B cell (primary cell): ENCODE measurements at regions not wholly inside any gene's neighbourhood (a gene's known extent, or its start where the extent isn't known, plus 50 kb on each side); places are given as distances from the start of the nearest gene placed in this dataset.

Experiments used
- ATAC-seq: fragments of 200-7000 bp; cut with Tn5 transposase; one replicate; pipeline ENCODE4 v1.10.0; 2021; ENCODE audit warnings: low read depth, mild to moderate bottlenecking, moderate number of reproducible peaks, moderate library complexity
- CTCF ChIA-PET: fragments of 350-600 bp; sonication (Branson Sonifier 250); formaldehyde crosslinking; loops from one replicate; lab custom pipeline; 2021; ENCODE audit warnings: antibody characterized with exemption, inconsistent platforms; lab: Charles Lee
- POLR2A ChIA-PET: fragments of 350-600 bp; sonication (Branson Sonifier 250); formaldehyde crosslinking; loops from one replicate; lab custom pipeline; 2021; ENCODE audit warnings: antibody characterized with exemption; lab: Charles Lee
- DNase-seq: peaks from one replicate; pipeline ENCODE4 v3.0.0; 2013
- H2AFZ ChIP-seq: 2 replicates; pipeline ENCODE4 v1.6.1; 2012; ENCODE audit warnings: mild to moderate bottlenecking, low read depth, low read length; ENCODE audit not compliant: insufficient read depth, poor library complexity, severe bottlenecking
- H3K27ac ChIP-seq, 2 donors: 1 replicate in 1 of 2; 2 replicates in 1 of 2; pipeline ENCODE4 v1.5.1; 2012 to 2013; ENCODE audit warnings: low read length in 2 of 2, mild to moderate bottlenecking in 2 of 2, moderate library complexity in 1 of 2
- H3K27me3 ChIP-seq, 4 experiments: fragments of 200-600 bp in 1 of 4; sonication (generic) in 1 of 4; replicated peaks in 1 of 4; 1 replicate in 2 of 4; 2 replicates in 2 of 4; pipeline versions ENCODE4 v1.6.1 to v1.7.0; 2013 to 2016; ENCODE audit warnings: low read length in 3 of 4, mild to moderate bottlenecking in 2 of 4, mixed read lengths in 1 of 4, moderate library complexity in 1 of 4; ENCODE audit not compliant: insufficient read depth in 4 of 4, control insufficient read depth in 3 of 4; ENCODE audit errors: control extremely low read depth in 1 of 4
- H3K36me3 ChIP-seq, 2 experiments: replicated peaks in 1 of 2; 1 replicate in 1 of 2; 2 replicates in 1 of 2; pipeline versions ENCODE4 v1.6.1 to v1.7.1; 2013; ENCODE audit warnings: low read length in 1 of 2; ENCODE audit not compliant: insufficient read depth in 2 of 2, control insufficient read depth in 1 of 2; ENCODE audit errors: control extremely low read depth in 1 of 2, extremely low read depth in 1 of 2
- H3K4me1 ChIP-seq, 2 donors: fragments of 200-600 bp in 1 of 2; sonication (generic) in 1 of 2; 1 replicate in 1 of 2; 2 replicates in 1 of 2; pipeline versions ENCODE4 v1.5.1 to v1.6.1; 2013 to 2017; ENCODE audit warnings: low read length in 2 of 2; ENCODE audit not compliant: control insufficient read depth in 2 of 2, insufficient read depth in 2 of 2
- H3K4me2 ChIP-seq: replicated peaks from 2 replicates; pipeline ENCODE3; 2012; ENCODE audit warnings: mild to moderate bottlenecking, low read depth, low read length; ENCODE audit not compliant: poor library complexity, severe bottlenecking
- H3K4me3 ChIP-seq, 5 experiments: fragments of 200-600 bp in 1 of 5; sonication (generic) in 1 of 5; 1 replicate in 3 of 5; 2 replicates in 2 of 5; pipeline versions ENCODE4 v1.5.1 to v1.7.0; 2011 to 2016; ENCODE audit warnings: low read length in 4 of 5, mild to moderate bottlenecking in 4 of 5, low read depth in 2 of 5, control low read depth in 1 of 5, moderate library complexity in 1 of 5; ENCODE audit not compliant: insufficient read depth in 1 of 5; ENCODE audit errors: control extremely low read depth in 1 of 5, extremely low read depth in 1 of 5
- H3K79me2 ChIP-seq: fragments of 200-600 bp; sonication (generic); one replicate; pipeline ENCODE4 v1.6.0; 2016; ENCODE audit warnings: low read length; ENCODE audit not compliant: control insufficient read depth, insufficient read depth
- H3K9ac ChIP-seq: fragments of 200-600 bp; sonication (generic); 2 replicates; pipeline ENCODE4 v1.6.1; 2017; ENCODE audit warnings: mild to moderate bottlenecking, low read length, moderate library complexity
- H3K9me3 ChIP-seq, 3 donors: one replicate each; pipeline versions ENCODE4 v1.6.1 to v1.7.1; 2013; ENCODE audit warnings: low read length in 2 of 3; ENCODE audit not compliant: control insufficient read depth in 2 of 3, insufficient read depth in 1 of 3; ENCODE audit errors: control extremely low read depth in 1 of 3
- H4K20me1 ChIP-seq: 2 replicates; pipeline ENCODE4 v1.6.0; 2012; ENCODE audit warnings: mild to moderate bottlenecking, low read length; ENCODE audit not compliant: insufficient read depth, control insufficient read depth, poor library complexity, severe bottlenecking
- H3K27ac Mint-ChIP-seq: one replicate; pipeline ENCODE4 v1.8.0; 2021; ENCODE audit warnings: mixed read lengths
- H3K27me3 Mint-ChIP-seq: one replicate; pipeline ENCODE4 v1.8.0; 2021; ENCODE audit warnings: mixed read lengths
- H3K4me1 Mint-ChIP-seq: one replicate; pipeline ENCODE4 v1.8.0; 2021; ENCODE audit warnings: mixed read lengths
- H3K4me3 Mint-ChIP-seq: one replicate; pipeline ENCODE4 v1.8.0; 2021; ENCODE audit warnings: mixed read lengths
- H3K9me3 Mint-ChIP-seq: one replicate; pipeline ENCODE4 v1.8.0; 2022; ENCODE audit warnings: mixed read lengths; ENCODE audit not compliant: insufficient read depth
- EZH2 ChIP-seq: IDR thresholded peaks from 2 replicates; pipeline ENCODE4 v1.6.1; 2012; ENCODE audit warnings: borderline replicate concordance, low read depth, mild to moderate bottlenecking, moderate library complexity, low read length; ENCODE audit not compliant: insufficient read depth, poor library complexity, severe bottlenecking
- WGBS: methylation state at CpG from one replicate; pipeline ENCODE4 v1.1.5; 2013; ENCODE audit warnings: missing lambda C conversion rate; ENCODE audit not compliant: insufficient coverage; 5-methylcytosine and 5-hydroxymethylcytosine counted together
- intact Hi-C: fragments of 100-400 bp; cut with micrococcal nuclease; formaldehyde crosslinking; loops from one replicate; pipeline ENCODE4 v1.10.0; 2022
- TF ChIP-seq, protein P1 (sequence below): fragments of 200-600 bp; IDR thresholded peaks from one replicate; pipeline ENCODE4 v1.8.0; 2022; ENCODE audit warnings: antibody characterized with exemption, mild to moderate bottlenecking

DNA sequence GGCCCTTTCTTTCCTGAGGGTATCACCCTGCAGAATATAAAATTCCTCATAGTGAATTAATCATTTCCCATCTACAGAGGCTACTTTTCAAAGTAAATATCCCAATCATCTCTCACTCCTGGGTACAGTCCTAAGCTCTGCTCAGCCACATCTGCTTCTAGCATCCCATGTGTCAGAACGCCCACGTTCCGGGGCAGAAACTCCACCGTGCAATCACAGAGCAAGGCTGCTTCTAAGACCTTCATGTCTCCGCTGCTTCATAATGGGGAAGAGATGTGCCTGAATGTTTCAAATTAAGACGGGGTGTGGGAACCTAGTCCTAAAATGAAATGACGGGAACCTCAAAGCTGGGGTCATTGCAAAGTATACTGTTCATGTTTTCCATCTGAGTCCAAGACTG is 208.8 kb upstream of the GMDS start:
- ChIA-PET CTCF (no interaction called here), POLR2A (no interaction called here)
- Mint-ChIP-seq H3K27me3 (peaks cover 16% of the 10 kb centered on the region), H3K4me1 (no peaks in the 10 kb centered on the region), H3K9me3 (no peaks in the 10 kb centered on the region), H3K4me3 (no peak overlapping the region), H3K27ac (no peak overlapping the region)
- no peaks in the 10 kb centered on the region for H3K79me2 ChIP-seq
- H3K4me1 ChIP-seq, result no peaks in the 10 kb centered on the region
- H3K27me3 ChIP-seq, result peaks cover 0 to 2% (median 0%) of the 10 kb centered on the region in 4 experiments
- no peak overlapping the region for H2AFZ ChIP-seq
- DNase-seq, result no peak
- 95% methylated on average over 7 of the region's 7 CpGs for WGBS
- no peak overlapping the region for H3K4me3 ChIP-seq
- no peaks in the 10 kb centered on the region for H4K20me1 ChIP-seq
- H3K4me2 ChIP-seq, result no peak overlapping the region
- no peaks in the 10 kb centered on the region for H3K36me3 ChIP-seq
- TF ChIP-seq, protein P1, sequence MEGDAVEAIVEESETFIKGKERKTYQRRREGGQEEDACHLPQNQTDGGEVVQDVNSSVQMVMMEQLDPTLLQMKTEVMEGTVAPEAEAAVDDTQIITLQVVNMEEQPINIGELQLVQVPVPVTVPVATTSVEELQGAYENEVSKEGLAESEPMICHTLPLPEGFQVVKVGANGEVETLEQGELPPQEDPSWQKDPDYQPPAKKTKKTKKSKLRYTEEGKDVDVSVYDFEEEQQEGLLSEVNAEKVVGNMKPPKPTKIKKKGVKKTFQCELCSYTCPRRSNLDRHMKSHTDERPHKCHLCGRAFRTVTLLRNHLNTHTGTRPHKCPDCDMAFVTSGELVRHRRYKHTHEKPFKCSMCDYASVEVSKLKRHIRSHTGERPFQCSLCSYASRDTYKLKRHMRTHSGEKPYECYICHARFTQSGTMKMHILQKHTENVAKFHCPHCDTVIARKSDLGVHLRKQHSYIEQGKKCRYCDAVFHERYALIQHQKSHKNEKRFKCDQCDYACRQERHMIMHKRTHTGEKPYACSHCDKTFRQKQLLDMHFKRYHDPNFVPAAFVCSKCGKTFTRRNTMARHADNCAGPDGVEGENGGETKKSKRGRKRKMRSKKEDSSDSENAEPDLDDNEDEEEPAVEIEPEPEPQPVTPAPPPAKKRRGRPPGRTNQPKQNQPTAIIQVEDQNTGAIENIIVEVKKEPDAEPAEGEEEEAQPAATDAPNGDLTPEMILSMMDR, result no peak
- no peak for TF ChIP-seq EZH2
- no peaks in the 10 kb centered on the region for H3K9me3 ChIP-seq
- no peak overlapping the region for H3K9ac ChIP-seq
- intact Hi-C loops, result no loop called here
- no peak for ATAC-seq
- no peak overlapping the region for H3K27ac ChIP-seq

DNA sequence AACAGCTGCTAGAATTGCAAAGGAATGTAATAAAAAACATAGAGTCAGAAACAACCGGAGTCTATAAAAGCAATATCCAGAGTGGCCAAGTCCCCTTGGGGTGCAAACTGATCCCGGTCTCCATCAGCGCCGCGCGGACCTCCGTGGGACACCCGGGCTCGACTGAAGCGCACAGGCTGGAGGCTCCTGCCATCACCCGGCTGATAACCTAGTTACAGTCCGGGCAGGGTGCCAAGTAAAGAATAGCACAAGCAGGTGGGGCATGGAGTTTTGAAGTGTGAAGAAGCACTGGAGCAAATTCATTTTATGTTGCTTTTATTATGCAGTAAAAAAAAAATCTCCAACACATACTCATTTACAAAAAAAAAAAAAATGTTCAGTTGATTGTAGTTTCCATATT is 205.1 kb upstream of the GMDS start:
- Mint-ChIP-seq H3K27me3 (peaks cover 20% of the 10 kb centered on the region), H3K9me3 (no peaks in the 10 kb centered on the region), H3K4me3 (no peak overlapping the region), H3K4me1 (peaks cover 5% of the 10 kb centered on the region), H3K27ac (no peak overlapping the region)
- Histone ChIP-seq H3K27ac (no peak overlapping the region), H4K20me1 (no peaks in the 10 kb centered on the region), H3K36me3 (no peaks in the 10 kb centered on the region), H3K4me1 (no peaks in the 10 kb centered on the region), H2AFZ (no peak overlapping the region), H3K4me3 (no peak overlapping the region), H3K27me3 (peaks cover 0 to under 1% (median 0%) of the 10 kb centered on the region in 4 experiments), H3K4me2 (no peak overlapping the region), H3K79me2 (no peaks in the 10 kb centered on the region), H3K9ac (no peak overlapping the region), H3K9me3 (no peaks in the 10 kb centered on the region)
- ChIA-PET CTCF (interaction anchor here (0.7 kb wide), 1 partner anchor 192 kb away, joined by 3 read pairs; no protein-coding TSS in a partner anchor), POLR2A (no interaction called here)
- TF ChIP-seq, protein P1, result no peak
- no peak for TF ChIP-seq EZH2
- ATAC-seq (no peak), DNase-seq (no peak)
- 86% methylated on average over 11 of the region's 12 CpGs for WGBS
- intact Hi-C loops, result no loop called here
